NCI-H2081 treated with DMSO at 0.1 percent for 48 hours (cell line): ENCODE measurements at regions not wholly inside any gene's neighbourhood (a gene's known extent, or its start where the extent isn't known, plus 50 kb on each side); places are given as distances from the start of the nearest gene placed in this dataset.
"Not testable (repeated sequence)": the region's sequence is repeated elsewhere in the genome, so short reads cannot be mapped to it uniquely, and the experiment has no call there.

ENCODE experiments used
- DNase-seq: peaks from one replicate; lab custom pipeline; 2025; lab: John Stamatoyannopoulos, UW

- no peak for DNase-seq
Measured at GRCh38 chr6:16823718-16824352, 62.6 kb upstream of the ATXN1 start.

DNA sequence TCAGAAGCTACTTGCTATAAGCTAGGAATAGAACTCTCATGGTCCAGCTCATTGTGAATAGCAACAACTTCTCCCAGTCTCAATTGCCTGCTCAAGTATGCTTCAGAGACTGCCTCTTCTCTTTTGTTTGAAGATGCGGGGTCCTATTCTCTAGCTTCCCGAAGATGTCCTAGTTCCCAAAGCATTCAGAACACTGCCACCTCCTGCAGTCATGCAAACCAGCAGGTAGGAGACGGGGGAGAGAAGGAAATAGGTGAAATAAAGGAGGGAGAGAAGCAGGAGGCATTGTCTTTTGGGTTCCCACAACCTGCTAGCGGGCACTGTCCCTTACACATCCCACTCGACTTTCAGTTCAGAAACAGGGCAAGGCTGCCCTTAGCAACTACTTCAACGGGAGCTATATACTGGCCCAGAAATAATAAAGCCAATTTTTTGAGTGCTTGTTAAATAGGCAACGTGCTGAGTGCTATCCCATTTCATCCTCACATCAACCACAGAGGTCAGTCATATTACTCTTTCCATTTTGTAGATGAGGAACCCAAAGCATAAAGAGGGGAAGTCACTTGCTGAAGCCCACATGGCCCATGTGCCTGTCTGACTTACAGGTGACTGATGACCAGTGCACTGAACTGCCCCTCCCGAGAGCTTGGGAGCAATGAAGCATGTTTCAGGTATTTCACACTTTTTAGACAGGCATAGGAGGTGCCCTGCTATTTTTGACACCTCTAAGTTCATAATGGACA, 61.9 kb upstream of the ATXN1 start:
- DNase-seq = no peak

DNA sequence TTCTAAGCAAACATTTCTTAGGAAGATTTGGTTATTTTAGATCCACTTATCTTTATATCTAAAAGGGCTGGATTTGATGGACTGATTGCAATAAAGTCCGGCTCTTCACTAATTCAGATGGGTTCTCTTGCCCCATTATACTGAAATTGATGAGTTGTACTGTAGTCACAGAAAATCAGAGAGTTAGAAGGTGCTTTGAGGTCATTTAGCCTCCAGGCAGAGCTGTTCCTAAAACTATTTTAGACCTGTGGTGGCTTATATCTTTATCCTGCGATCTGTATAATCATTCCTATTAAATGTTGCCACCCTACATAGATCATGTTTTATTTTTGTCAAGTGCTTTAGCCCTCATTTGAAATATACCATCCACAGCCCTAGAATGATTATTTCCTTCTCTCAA, 61.3 kb upstream of the ATXN1 start:
- no peak for DNase-seq

DNA sequence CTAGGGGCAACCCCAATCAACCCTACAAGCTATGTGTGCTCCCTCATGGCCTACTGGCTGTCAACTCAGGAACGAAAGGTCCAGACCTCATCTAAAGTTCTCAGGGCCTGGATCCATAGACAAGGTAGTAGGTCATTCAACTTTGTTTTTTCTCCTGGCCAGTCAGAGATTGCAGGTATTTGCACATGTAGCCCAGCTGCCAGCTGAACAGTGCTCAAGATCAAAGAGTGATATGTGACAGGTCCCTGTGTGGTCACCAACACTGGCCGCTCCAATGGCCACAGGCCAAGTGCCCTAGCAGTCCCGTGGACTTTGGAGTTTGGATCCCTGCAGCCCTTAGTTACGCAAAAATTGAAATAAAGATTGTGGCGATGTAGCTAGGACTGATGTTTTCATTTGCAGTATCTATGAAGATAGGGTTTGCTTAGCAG, 60.6 kb upstream of the ATXN1 start:
- no peak for DNase-seq

GRCh38 chr6:16820262-16820661, 59.0 kb upstream of the ATXN1 start:
- not testable (repeated sequence) for DNase-seq

DNA sequence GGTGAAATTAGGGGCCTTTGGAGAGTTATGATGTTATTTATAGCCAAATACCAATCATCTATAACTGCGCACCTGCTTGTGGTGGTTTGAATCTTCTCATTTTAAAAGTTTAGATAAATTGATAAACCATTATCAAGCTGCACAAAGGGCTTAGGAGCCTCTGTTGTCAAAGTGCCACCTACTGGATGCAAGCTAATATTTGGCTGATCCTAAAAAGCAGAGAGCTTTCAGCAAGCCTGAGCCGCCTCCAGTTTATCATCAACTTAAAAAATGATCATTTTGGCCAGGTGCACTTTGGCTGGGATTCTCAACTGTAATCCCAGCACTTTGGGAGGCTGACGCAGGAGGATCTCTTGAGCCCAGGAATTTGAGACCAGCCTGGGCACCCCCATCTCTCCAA, 58.5 kb upstream of the ATXN1 start:
- no peak for DNase-seq

- no peak for DNase-seq
Measured at GRCh38 chr6:16818992-16819626, 57.8 kb upstream of the ATXN1 start.

DNA sequence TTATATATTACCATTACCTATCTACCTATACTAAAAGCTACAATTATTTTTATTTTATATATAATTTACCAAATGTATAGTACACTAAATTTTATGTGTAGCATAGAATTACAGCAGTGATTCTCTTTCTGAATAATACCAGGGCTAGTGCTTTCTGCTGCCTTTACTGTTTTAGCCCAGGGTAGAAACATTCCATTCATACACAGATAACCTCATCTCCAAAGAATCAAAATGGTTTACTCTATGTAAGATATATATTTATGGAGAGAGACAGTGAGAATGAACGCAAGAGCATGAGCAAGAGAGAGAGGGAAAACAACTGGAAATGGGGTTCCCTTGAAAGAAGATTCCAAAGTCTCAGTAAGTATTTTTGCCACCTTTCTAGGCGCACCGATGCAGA, 56.3 kb upstream of the ATXN1 start:
- no peak for DNase-seq

DNA sequence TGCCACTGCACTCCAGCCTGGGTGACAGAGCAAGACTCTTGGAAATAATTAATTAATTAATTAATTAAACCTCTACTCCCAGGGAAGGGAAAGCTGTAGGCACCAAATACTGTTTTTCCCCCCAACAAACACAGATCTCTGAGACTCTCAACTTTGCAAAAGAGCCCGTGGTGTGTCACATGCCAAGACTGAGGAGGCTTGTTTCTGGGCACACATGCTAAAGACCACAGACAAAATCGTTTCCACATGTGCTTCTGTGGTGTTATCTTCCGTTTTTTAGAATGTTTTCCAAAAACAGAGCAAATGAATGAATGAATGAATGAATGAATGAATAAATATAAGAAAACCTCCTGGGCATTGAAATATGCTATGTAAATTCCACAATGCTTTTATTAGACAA, 55.6 kb upstream of the ATXN1 start:
- no peak for DNase-seq

DNA sequence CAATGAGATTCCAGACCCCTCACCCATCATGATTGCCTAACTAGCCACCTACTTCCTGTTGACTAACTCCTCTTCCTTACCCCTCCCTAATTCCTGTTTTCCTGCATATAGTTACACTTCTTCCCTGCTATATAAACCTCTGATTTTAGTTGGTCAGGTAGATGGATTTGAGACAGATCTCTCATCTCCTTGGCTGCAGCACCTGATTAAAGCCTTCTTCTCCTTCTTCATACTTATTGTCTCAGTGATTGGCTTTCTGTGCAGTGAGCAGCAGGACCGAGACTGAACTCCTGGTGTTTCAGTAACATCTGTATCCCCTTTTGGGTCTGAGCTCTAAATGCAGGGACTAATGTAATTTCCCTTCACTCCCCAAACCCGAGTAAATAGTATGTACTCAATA, 51.7 kb upstream of the ATXN1 start:
- DNase-seq = no peak

- no peak for DNase-seq
Measured at GRCh38 chr6:16811277-16811979, 50.2 kb upstream of the ATXN1 start.
